VCaP (cell line): ENCODE measurements at regions not wholly inside any gene's neighbourhood (a gene's known extent, or its start where the extent isn't known, plus 50 kb on each side); places are given as distances from the start of the nearest gene placed in this dataset.

Experiments used
- H3K27ac ChIP-seq: fragments of 450-650 bp; 2 replicates; pipeline ENCODE4 v1.5.1; 2017
- CTCF ChIP-seq: fragments of 450-650 bp; conservative IDR thresholded peaks from 2 replicates; pipeline ENCODE4 v1.5.1; 2017; ENCODE audit warnings: mild to moderate bottlenecking, moderate library complexity

- no peak for TF ChIP-seq CTCF
Observed at GRCh38 chr6:156471000-156471399, 306.2 kb upstream of the ARID1B start.

DNA sequence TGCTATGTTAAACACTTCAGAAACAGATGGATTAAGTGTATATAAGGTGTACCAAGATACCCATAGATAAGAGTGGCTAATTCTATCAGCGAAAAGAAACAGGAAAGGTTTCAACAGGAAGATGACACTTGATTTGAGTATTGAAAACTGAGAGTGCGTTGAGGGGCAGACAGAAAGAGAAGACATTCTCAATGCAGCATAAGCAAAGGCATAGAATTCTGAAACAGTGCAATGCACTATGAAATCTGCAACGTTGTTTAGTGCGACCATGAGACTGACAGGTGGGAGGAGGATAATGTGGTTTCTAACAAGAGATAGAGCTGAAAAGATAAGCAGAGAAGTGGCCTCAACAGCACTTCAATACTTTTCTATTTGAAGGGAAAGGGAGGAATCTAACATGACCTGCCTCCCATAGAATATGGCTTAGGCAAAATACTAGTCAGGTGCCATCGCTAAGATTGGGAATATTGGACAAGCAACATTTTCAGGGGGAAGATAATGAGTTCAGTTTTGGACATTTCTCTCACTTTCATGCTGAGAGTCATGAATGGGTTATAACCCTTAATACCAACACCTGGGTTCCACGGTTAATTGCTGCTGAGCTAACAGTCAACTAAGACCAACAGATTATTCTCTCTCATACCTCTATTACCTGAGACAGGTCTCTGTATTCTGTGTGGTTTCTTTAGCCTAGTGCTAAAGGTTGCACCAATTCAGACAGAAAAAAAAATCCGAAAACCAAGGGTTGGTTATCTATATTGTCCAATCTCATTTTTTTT lies 312.9 kb upstream of the ARID1B start:
- no peak for TF ChIP-seq CTCF
- H3K27ac ChIP-seq: no peak overlapping the region

More at GRCh38 chr6:156471000-156471399, 306.2 kb upstream of the ARID1B start:
- no peak overlapping the region for H3K27ac ChIP-seq

GRCh38 chr6:156461647-156462046 lies 315.5 kb upstream of the ARID1B start:
- H3K27ac ChIP-seq: no peak overlapping the region

DNA sequence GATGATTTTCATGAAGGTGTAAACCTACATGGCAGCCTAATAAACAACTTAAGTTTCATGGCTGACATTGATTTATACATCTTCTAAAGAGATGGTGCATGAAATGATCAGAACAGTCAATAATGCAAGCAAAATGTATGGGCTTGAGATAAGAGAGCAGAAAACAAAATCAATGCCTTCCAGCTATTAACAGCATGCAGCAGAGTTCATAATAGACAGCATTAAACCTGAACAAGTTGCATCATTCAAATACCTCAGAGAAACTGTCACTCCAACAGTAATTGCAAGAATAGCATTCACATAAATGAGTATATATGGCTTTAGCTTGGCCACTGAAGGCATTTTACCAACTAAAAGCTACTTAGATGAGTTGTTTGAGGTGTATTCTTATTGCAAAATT lies 319.6 kb upstream of the ARID1B start:
- no peak for TF ChIP-seq CTCF
- H3K27ac ChIP-seq: no peak overlapping the region

More at GRCh38 chr6:156461647-156462046, 315.5 kb upstream of the ARID1B start:
- TF ChIP-seq CTCF: no peak

GRCh38 chr6:156455847-156456246 lies 321.3 kb upstream of the ARID1B start:
- no peak overlapping the region for H3K27ac ChIP-seq
- TF ChIP-seq CTCF: no peak

GRCh38 chr6:156454867-156455266 lies 322.3 kb upstream of the ARID1B start:
- no peak for TF ChIP-seq CTCF
- H3K27ac ChIP-seq: no peak overlapping the region

DNA sequence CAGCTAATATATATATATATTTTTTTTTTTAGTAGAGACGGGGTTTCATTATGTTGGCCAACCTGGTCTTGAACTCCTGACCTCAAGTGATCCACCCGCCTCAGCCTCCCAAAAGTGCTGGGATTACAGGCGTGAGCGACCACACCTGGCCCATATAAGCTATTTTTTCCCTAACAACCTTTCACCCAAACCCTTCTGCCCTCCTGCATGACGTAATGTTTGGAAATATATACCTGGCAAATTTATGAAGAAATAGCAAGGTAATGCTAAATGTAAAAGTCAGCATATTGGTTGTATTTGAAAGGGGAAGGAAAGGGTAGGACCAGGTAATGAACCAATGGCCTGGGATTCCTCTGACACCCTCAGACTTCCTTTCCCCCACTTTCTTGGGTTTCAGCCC lies 325.5 kb upstream of the ARID1B start:
- no peak for TF ChIP-seq CTCF
- peak overlapping the region; percentile 89; the same call in 1 of the 2 replicates for H3K27ac ChIP-seq
